HG02981 (cell line): ENCODE measurements at regions not wholly inside any gene's neighbourhood (a gene's known extent, or its start where the extent isn't known, plus 50 kb on each side); places are given as distances from the start of the nearest gene placed in this dataset.

ENCODE experiments used
- ATAC-seq: cut with Tn5 transposase; IDR thresholded peaks from one replicate; pipeline ENCODE4 v1.9.1; 2021; ENCODE audit warnings: mild to moderate bottlenecking, moderate library complexity; ENCODE audit not compliant: unreplicated experiment

DNA sequence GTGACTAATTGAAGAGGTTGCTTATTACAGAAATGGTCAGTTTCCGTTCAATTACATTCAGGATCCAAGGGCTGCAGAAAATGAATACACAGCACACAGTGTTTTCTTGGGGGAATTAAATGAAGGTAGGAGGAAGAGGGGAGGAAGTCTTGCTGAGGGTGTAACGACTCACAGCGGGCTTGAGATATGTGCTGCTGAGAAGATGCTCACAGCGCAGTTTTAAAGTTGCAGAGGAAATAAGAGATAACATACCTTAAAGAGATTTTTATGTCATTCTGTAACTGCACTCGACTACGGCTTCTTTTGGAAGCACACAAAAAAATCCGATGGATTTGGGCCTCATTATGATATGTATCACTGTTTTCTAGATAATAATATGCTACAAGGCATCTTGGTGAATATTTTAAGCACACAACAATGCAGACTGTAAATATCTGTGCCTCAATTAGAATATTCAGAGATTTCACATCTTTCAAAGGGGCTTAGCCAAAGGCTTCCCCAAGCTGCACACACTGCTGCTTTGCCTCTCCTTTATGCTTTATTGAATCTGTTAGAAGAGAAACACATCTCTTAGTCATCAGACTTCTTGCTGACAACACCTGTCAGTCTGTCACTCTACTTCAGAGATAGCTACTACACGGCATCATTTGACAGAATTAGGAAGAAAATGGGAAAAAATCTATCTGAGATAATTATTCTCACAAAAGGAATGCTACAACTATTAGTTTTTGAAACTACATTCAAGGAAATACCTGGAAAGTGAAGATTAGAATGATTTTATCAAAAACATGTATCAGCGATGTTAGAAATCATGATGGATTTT lies 773.2 kb downstream of the OTOL1 start:
- ATAC-seq = no peak

DNA sequence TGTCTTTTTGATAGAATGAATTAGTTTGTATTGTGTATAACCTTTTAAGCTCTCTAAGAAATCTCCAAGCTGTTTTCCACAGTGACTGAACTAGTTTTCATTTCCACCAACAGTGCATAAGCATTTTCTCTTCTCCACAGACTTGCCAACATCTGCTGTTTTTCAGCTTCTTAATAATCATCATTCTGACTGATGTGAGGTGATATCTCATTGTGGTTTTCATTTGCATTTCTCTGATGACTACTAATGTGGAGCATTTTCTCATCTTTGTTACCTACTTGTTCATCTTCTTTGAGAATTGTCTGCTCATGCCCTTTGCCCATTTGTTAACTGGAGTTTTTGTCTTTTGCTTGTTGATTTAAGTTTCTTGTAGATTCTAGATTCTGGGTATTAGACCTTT lies 777.5 kb downstream of the OTOL1 start:
- no peak for ATAC-seq

DNA sequence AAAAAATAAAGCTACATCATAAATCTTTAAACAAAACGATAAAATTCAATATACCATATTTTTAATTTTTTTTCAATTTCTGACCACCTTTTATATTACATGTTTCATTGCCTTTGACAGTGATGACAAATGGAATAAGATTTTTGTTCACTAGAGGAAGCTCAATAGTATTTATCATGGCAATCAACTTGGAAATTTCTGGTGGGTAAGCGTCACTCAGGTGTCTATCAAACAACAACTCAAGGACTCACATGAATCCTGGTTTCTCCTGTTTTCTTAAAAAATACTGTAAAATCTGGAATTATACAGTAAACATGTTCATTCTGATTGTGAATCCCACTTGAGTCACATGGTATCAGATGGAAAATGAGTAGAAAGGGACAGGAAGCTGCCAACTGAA lies 782.2 kb downstream of the OTOL1 start:
- no peak for ATAC-seq

DNA sequence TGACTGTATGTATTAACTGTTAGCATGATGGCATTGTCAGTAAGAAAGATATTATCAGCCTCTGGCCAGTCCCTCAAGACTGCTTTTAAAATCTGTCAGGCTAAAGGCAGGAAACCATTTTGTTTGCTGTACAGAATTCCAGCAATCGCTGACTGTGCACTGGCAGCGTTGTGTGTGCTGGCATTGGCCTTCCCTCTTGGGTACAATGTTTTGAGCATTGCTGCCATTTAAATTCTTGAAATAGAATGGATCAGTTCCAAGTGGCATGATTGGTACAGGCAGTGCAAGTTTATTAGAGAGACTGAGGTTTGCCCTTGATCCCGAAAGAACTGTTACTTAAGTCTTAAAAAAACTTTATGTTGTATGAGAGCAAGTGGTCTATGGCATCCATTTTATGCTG lies 788.7 kb downstream of the OTOL1 start:
- no peak for ATAC-seq

DNA sequence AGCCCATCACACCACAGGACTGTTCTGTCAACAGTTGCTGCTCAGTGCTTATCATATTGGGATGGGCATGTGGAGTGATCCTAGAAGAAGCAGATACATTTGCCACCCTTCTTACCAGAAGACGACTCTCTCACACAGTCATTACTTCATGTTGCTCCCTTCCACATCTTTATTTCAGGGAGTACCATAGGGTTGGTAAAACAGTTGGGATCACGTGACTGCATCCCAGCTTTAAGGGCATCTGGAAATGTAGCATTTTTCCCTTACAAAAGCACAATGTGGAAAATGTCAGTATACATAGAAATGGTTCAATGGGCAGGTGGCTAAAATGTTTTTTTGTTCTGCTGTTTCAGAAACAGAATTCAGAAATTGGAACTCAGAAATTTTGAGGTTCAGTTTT lies 791.0 kb downstream of the OTOL1 start:
- no peak for ATAC-seq

DNA sequence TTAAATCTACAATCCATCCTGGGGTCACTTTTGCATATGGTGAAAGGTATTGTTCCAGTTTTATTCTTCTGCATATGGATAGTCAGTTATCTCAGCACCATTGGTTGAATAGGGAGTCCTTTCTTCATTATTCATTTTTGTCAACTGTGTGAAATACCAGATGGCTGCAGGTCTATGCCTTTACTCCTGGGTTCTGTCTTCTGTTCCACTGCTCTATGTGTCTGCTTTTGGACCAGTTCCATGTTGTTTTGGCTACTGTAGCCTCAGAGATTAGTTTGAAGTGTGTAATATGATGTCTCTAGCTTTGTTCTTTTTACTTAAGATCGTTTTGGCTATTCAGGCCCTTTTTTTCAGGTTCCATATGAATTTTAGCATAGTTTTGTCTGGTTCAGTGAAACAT lies 795.8 kb downstream of the OTOL1 start:
- ATAC-seq = no peak

DNA sequence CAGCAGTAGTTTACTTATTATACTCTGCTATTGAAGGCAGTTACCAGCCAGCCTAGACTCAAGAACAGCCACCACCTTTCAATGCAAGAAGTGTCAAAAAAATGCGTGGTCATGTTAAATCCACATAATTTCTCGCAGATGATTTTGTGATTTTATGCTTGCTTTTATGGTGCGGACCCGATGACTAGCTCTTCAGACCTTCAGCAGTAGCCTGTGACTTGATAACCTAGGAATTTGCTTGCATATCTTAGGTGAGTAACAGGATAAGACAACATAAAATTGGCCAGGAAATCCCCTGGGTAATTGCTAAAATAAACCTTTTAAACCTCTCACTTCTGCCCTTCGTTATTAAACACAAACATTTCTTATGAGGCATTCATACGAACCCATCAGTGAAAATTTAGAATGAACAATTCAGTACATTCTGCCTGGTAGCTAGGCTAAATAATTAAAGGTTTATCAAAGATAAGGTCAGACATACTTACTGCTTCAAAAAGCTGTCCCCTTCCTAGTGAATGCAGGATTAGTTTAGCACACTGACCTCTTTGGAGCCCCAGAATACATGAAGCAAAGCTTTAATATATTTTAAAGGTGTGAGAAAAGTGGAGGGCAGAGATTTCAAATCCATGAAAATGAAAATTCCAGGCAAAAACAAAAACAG lies 798.8 kb downstream of the OTOL1 start:
- ATAC-seq = no peak

DNA sequence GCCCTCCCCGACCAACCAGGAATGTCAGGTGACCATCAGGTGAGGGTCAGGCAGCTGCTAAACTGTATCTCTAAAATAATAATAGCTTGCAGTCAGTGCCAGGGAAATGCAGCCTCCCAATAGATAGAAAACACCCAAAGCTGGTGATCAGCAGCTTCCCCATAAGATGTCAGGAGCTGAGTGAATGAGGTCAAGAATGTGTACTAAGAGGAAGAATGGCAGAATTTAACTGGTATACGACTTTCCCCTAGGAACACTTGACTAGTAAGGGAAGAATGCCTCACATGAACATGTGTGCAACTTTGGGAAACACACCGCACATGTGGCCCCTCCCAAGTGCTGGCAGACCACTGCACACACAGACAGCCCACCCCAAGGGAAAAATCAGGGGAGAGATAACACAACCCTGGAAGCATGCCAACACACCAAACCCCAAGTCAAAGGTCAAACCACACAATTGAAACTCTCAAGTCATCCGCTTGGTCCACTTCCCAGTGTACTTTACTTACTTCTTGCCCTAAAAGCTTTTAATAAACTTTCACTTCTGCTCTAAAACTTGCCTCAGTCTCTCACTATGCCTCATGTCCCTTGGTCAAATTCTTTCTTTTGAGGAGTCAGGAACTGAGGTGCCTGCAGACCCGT lies 806.5 kb downstream of the OTOL1 start:
- no peak for ATAC-seq

DNA sequence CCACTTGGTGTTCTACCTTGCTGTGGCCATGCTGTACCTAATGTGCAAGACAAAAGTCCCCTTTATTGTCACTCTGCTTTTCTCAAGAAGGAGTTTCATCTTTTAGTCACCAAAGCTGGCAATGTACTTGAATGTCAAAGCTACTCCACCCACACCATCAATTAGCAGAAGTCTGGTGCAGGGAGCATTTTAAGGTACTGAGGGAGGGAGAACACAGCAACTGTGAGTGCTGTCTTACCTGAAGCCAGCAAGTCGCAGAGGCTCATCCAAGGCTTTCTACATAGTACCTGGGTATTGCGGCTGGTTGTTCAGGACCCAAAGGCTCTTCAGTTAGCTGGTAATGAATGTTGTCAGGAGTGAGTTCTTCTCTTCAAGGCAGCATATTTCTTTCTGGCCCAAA lies 820.4 kb downstream of the OTOL1 start:
- ATAC-seq = no peak

DNA sequence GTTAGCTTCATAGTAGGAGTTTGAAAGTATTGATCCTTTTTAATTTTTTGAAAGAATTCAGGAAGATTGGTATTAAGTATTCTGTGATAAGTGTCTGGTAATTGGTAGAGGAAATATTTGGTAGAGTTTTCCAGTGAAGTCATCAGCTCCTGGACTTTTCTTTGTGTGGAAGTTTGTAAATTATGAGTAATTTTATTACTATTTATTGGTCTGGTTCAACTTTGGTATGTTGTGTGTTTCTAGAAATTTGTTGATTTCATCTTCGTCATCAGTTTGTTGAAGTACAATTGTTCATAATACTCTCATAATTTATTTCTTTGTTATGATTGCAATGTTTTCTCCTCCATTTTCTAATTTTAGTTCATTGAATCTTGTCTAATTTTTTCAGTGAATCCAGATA lies 832.0 kb downstream of the OTOL1 start:
- no peak for ATAC-seq

DNA sequence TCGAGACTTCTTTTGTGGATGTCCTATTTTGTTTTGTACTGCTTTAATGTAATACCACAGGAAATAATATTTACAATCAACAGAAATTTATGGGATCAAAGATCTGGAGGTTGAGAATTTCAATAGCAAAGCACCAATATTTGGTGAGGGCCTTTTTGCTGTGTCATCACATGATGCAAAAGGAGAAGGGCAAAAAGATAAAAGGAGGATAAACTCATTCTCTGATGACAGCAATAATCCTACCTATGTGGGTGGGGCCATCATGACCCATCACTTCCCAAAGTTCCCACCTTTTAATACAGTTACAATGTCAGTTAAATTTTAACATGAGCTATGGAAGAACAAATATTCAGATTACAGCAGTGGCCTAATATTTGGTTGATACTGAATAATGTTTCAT lies 832.9 kb downstream of the OTOL1 start:
- ATAC-seq = no peak

DNA sequence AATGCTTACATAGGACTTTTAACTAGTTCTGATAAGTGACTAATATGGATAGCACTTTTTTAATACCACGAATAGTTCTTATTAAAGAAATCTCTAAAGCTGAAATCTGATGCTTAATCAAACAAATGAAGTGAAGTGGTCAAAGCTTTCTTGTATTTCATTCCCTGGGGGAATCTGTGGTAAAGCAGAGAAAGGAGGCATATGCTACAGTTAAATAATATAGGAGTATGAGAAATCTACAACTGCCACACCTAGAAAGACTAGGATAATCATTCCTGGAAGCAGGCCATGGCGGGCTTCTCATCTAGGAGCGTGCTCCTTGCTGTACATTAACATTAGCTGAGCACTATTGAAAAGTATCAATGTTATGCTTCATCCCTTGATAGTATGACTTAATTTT lies 835.7 kb downstream of the OTOL1 start:
- ATAC-seq = no peak

DNA sequence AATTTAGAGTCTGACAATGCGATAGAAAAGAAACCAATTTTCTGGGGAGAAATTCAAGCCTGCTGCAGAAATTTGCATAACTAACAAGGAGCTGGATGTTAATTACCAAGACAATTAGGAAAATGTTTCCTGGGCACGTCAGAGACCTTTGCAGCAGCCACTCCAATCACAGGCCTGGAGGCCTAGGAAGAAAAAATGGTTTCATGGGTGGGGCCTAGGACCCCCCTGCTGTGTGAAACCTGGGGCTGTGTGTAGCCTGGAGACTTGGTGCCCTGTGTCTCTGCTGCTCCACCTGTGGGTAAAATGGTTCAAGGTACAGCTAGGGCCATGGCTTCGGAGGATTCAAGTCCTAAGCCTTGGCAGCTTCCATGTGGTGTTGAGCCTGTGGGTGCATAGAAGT lies 837.9 kb downstream of the OTOL1 start:
- no peak for ATAC-seq

DNA sequence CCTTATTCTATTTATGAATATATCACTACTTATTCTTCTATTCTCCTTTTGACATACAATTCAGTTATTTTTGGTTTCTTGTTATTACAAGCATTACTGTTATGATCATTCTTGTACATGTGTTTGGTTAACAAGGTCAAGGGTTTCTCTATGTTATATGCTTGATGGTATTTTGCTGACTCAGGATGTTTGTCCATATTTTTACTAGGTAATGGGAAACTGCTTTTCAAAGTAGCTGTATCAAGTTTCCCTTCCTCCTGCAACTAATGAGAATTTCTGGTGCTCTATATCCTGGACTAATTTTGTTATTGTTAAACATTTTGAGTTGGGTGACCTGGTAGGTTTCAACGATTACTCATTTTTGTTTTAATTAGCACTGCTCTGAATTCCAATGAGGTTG lies 841.0 kb downstream of the OTOL1 start:
- no peak for ATAC-seq

DNA sequence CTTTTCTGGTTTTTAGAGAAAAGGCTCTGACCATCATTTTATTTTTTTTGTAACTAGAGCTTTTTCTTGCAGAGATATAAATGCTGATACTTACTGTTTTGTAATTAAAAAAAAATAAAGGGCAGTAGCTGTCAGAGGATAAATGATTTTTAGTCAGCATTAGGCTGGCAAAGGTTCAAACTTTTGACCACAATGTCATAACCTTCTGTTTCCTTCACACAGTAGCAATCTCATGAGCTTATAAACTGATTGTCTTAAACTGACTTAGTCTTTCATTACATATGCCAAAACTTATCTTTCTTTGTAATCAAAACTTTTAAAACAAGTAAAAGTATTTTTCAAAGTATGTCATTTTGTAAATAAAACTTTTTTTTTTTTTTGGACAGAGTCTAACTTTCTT lies 841.9 kb downstream of the OTOL1 start:
- no peak for ATAC-seq

DNA sequence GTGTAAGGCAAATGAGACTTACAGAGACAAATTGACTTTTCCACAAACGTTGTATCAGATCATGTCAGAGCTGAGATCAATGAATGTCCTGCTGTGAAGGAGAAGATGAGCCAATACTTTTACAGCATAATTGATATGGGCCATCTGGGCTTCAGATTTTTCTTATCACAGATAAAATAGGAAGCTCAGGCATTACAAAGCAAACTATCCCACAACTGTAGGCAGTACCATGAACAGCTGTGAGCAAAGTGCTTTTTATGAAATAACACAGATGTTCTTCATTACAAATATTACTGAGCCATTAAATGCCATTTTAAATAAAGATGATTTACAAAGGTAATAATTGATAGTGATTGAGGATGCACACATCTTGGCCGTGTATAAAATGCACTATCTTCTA lies 852.3 kb downstream of the OTOL1 start:
- ATAC-seq = no peak

DNA sequence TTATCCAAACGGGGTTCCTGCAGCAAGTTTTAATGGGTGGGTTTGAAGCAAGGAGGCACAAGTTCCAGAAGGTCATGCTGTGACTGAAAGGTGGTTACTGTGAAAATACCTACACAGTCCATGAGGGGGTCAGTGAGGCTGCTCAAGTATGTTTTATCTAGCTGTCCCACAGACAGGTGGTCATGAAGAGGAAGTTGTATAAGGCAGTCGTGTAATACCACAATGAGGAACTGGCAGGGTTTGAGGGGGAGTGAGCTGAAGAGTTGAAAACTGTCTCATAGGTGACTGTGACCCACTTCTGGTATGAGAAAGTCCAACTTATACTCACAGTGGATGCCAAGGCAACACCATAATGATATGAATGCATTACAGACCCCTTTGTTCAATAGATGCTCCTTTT lies 856.8 kb downstream of the OTOL1 start:
- ATAC-seq = no peak

DNA sequence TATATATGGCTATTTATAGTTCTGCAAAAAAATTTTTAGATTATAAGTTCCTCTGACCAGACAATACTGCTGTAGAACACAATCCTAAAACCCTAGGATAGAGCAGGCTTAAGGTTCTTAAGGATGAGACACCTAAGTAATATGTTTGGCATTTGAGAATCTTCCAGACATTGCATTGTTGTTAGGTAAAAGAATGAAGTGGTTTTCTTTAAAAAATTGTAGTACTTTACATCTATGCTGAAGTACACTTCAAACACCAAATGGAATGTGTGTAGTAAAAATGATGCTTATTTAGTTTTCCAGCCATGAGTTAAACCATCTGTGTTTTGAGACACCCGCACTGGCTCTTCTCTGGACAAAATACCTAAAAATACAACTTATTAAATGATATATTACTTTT lies 857.7 kb downstream of the OTOL1 start:
- no peak for ATAC-seq

DNA sequence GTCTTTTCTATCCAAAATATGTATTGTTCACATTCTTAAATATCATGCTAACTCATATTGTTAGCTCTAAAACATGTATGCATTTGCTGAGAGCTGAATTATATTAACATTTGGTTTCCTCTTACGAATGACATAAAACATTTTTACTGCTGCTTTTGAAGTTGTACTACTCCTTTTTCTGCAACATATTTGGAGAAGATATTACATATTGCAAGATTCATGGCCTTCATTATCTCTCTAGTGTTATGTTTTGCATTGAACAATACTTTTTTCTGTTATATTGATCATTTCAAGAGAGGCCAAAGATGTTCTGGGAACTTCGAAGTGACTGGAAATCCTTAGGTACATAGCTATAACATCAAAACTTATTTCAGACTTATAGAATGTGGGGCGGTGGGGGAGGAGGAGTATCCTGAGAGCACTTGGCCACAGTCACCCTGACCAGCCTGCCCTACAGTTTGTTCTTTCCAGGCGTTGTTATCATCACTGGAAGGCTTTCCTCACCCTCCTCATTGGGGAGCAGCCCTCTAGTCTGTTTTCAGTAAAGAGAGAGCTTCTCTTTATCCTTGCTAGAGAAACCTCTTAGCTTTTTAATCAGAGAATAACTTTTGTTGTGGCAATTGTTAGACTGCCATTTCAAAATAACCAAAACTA lies 868.6 kb downstream of the OTOL1 start:
- no peak for ATAC-seq

DNA sequence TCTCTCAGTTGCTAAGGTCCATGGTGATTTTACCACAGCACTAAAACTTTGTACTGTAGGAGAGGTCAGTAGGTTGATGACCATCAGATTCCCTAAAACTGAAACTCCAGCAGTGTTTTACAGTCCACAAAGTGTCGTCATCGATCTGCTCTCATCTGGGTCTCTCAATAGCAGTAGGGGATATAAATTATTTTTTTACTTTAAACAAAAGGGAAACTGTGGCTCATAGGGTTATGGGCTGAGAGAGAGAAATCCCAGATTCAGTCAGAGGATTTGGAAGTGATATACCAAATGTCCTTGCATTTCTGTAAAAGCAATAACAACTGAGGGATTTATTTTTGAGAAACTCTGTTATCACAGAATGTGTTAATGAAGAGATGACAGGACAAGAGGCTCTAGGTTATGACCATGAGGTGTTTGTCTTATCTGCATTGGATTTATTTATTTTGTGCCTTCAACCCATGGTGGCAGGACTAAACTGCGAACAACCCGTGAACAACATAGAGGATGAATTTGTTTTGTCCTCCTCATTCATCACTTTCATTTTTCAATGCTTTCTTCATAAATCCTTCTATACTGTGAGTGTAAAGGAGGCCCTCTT lies 869.7 kb downstream of the OTOL1 start:
- ATAC-seq = no peak
